HepG2 (cell line): ENCODE measurements at regions not wholly inside any gene's neighbourhood (a gene's known extent, or its start where the extent isn't known, plus 50 kb on each side); places are given as distances from the start of the nearest gene placed in this dataset.

ENCODE experiments used
- ATAC-seq: fragments of 200-7000 bp; cut with Tn5 transposase; 3 replicates; pipeline ENCODE4 v1.9.1; 2020; ENCODE audit warnings: mild to moderate bottlenecking, moderate library complexity
- BruUV-seq: library from RNA; stranded (reverse); fragments of 400-500 nt; replicated peaks from 2 replicates; lab custom pipeline; 2021; lab: Mats Ljungman, UMichigan
- CTCF ChIA-PET: fragments of 300-600 bp; formaldehyde crosslinking; extraction: SDS; loops from one replicate; lab custom pipeline; 2021; ENCODE audit warnings: low total read pairs, inconsistent platforms, low intra/inter-chr PET ratio; lab: Yijun Ruan, JAX
- POLR2A ChIA-PET: fragments of 350-600 bp; sonication (Branson Sonifier 250); formaldehyde crosslinking; loops from one replicate; lab custom pipeline; 2020; ENCODE audit warnings: antibody characterized with exemption, inconsistent platforms; lab: Yijun Ruan, JAX
- DNase-seq: peaks from one replicate; pipeline ENCODE4 v3.0.0-alpha.2; 2015; ENCODE audit warnings: low spot score
- FAIRE-seq: peaks from 3 replicates; lab custom pipeline; 2011; peaks lifted over from hg19 to GRCh38; lab: Jason Lieb, UNC
- H2AFZ ChIP-seq: one replicate; pipeline ENCODE4 v1.6.1; 2011; ENCODE audit warnings: low read length, inconsistent platforms
- H3K27ac ChIP-seq: fragments of 300-600 bp; 3 replicates; pipeline ENCODE4 v1.8.0; 2011; ENCODE audit warnings: mixed run types, mild to moderate bottlenecking, mixed read lengths, low read length, inconsistent platforms; ENCODE audit not compliant: insufficient read depth; ENCODE audit errors: extremely low read length
- H3K27me3 ChIP-seq, 2 experiments: fragments of 200-600 bp in 1 of 2; 2 replicates in 1 of 2; 3 replicates in 1 of 2; pipeline versions ENCODE4 v1.6.0 to v1.8.0; 2011; ENCODE audit warnings: low read length in 2 of 2, mild to moderate bottlenecking in 2 of 2, moderate library complexity in 2 of 2, inconsistent platforms in 1 of 2; ENCODE audit not compliant: insufficient read depth in 2 of 2, control insufficient read depth in 1 of 2
- H3K36me3 ChIP-seq, 2 experiments: fragments of 200-600 bp in 1 of 2; replicated peaks in 1 of 2; 2 replicates in 1 of 2; 3 replicates in 1 of 2; pipeline versions ENCODE4 v1.5.1 to v1.8.0; 2011; ENCODE audit warnings: low read length in 2 of 2, inconsistent platforms in 1 of 2; ENCODE audit not compliant: insufficient read depth in 2 of 2, control insufficient read depth in 1 of 2
- H3K4me1 ChIP-seq: 2 replicates; pipeline ENCODE4 v1.5.1; 2012; ENCODE audit warnings: low read length, inconsistent platforms; ENCODE audit not compliant: insufficient read depth
- H3K4me2 ChIP-seq: 2 replicates; pipeline ENCODE4 v1.6.0; 2011; ENCODE audit warnings: low read depth, low read length, inconsistent platforms
- H3K4me3 ChIP-seq, 3 experiments: fragments of 200-600 bp in 1 of 3; sonication (generic), shearing (Covaris generic) in 1 of 3; replicated peaks in 1 of 3; 2 replicates each; pipeline ENCODE4 v1.5.1; 2011 to 2016; ENCODE audit warnings: low read length in 3 of 3, inconsistent platforms in 2 of 3, low read depth in 2 of 3, mild to moderate bottlenecking in 2 of 3, control low read depth in 1 of 3, mixed read lengths in 1 of 3; ENCODE audit not compliant: insufficient read depth in 1 of 3
- H3K79me2 ChIP-seq: one replicate; pipeline ENCODE4 v1.6.1; 2011; ENCODE audit warnings: low read length, inconsistent platforms; ENCODE audit not compliant: insufficient read depth
- H3K9ac ChIP-seq: 2 replicates; pipeline ENCODE4 v1.6.0; 2011; ENCODE audit warnings: mild to moderate bottlenecking, low read depth, low read length, inconsistent platforms; ENCODE audit not compliant: insufficient read depth
- H3K9me3 ChIP-seq: 2 replicates; pipeline ENCODE4 v1.5.1; 2012; ENCODE audit warnings: mild to moderate bottlenecking, low read length
- H4K20me1 ChIP-seq: 2 replicates; pipeline ENCODE4 v1.6.0; 2011; ENCODE audit warnings: inconsistent platforms, mild to moderate bottlenecking, low read length, moderate library complexity; ENCODE audit not compliant: insufficient read depth
- ARID2 ChIP-seq: sonication (generic); formaldehyde crosslinking; IDR thresholded peaks from 2 replicates; pipeline ENCODE4 v1.8.1; 2022; ENCODE audit warnings: mild to moderate bottlenecking, missing genetic modification reagents, borderline replicate concordance
- CCAR2 ChIP-seq: fragments of 200-400 bp; formaldehyde crosslinking; optimal IDR thresholded peaks from 2 replicates; pipeline ENCODE3; 2018; ENCODE audit warnings: low read depth, mild to moderate bottlenecking, low read length, moderate library complexity
- HNF4G ChIP-seq, 2 experiments: sonication (generic) in 1 of 2; formaldehyde crosslinking in 1 of 2; IDR thresholded peaks; 2 replicates each; pipeline versions ENCODE4 v1.4.0 to v1.6.1; 2011 to 2020; ENCODE audit warnings: borderline replicate concordance in 2 of 2, low read depth in 2 of 2, mild to moderate bottlenecking in 2 of 2, low read length in 1 of 2, missing genetic modification reagents in 1 of 2, moderate library complexity in 1 of 2
- KDM4B ChIP-seq: sonication (generic); formaldehyde crosslinking; IDR thresholded peaks from 2 replicates; pipeline ENCODE4 v1.4.0; 2020; ENCODE audit warnings: missing genetic modification reagents
- KDM6A ChIP-seq: IDR thresholded peaks from 2 replicates; pipeline ENCODE4 v1.6.1; 2016; ENCODE audit warnings: low read depth
- MAZ ChIP-seq, 2 experiments: sonication (generic) in 1 of 2; formaldehyde crosslinking in 1 of 2; IDR thresholded peaks; 2 replicates each; pipeline versions ENCODE4 v1.5.0 to v1.6.1; 2012 to 2020; ENCODE audit warnings: low read depth in 2 of 2, mild to moderate bottlenecking in 2 of 2, borderline replicate concordance in 1 of 2, improper control_type of control experiment in 1 of 2, low read length in 1 of 2, missing genetic modification reagents in 1 of 2, moderate library complexity in 1 of 2
- SKI ChIP-seq: fragments of 450-650 bp; IDR thresholded peaks from one replicate; pipeline ENCODE4 v1.6.1; 2018; ENCODE audit warnings: mild to moderate bottlenecking; ENCODE audit not compliant: partially characterized antibody
- SNAPC4 ChIP-seq: sonication (generic); formaldehyde crosslinking; IDR thresholded peaks from 2 replicates; pipeline ENCODE4 v1.4.0; 2020; ENCODE audit warnings: mild to moderate bottlenecking, missing genetic modification reagents
- THAP8 ChIP-seq: sonication (generic); formaldehyde crosslinking; IDR thresholded peaks from 2 replicates; pipeline ENCODE4 v1.5.1; 2020; ENCODE audit warnings: missing genetic modification reagents, mild to moderate bottlenecking, borderline replicate concordance
- ZNF10 ChIP-seq: sonication (generic); formaldehyde crosslinking; IDR thresholded peaks from 2 replicates; pipeline ENCODE4 v1.4.0; 2020; ENCODE audit warnings: mild to moderate bottlenecking, low read depth, missing genetic modification reagents, borderline replicate concordance
- ZNF101 ChIP-seq: sonication (generic); formaldehyde crosslinking; IDR thresholded peaks from 2 replicates; pipeline ENCODE4 v1.4.0; 2020; ENCODE audit warnings: mild to moderate bottlenecking, low read depth, missing genetic modification reagents, borderline replicate concordance
- ZNF329 ChIP-seq: sonication (generic); formaldehyde crosslinking; IDR thresholded peaks from 2 replicates; pipeline ENCODE4 v1.9.0; 2021; ENCODE audit warnings: low read depth, mild to moderate bottlenecking, missing genetic modification reagents
- ZNF777 ChIP-seq: sonication (generic); formaldehyde crosslinking; IDR thresholded peaks from 2 replicates; pipeline ENCODE4 v1.4.0; 2020; ENCODE audit warnings: missing genetic modification reagents
- WGBS: methylation state at CpG from one replicate; pipeline ENCODE4 v1.1.6; 2017; ENCODE audit warnings: low lambda C conversion rate; 5-methylcytosine and 5-hydroxymethylcytosine counted together
- in situ Hi-C: cut with HindIII; loops from 2 replicates; pipeline ENCODE4 v1.10.0; 2017; ENCODE audit warnings: low pct_unique_long_range_greater_than_20kb; ENCODE audit not compliant: extremely low pct_ligation_motif_present
- intact Hi-C: fragments of 100-400 bp; cut with micrococcal nuclease; formaldehyde crosslinking; loops from one replicate; pipeline ENCODE4 v1.10.0; 2022; ENCODE audit not compliant: unreplicated experiment
- TF ChIP-seq, protein P1 (sequence below): sonication (generic); formaldehyde crosslinking; IDR thresholded peaks from 2 replicates; pipeline ENCODE4 v1.5.1; 2020; ENCODE audit warnings: missing genetic modification reagents, mild to moderate bottlenecking, borderline replicate concordance
- TF ChIP-seq, protein P2 (sequence below): sonication (generic); formaldehyde crosslinking; IDR thresholded peaks from 2 replicates; pipeline ENCODE4 v1.8.1; 2023; ENCODE audit warnings: mild to moderate bottlenecking, inconsistent platforms, moderate library complexity, missing genetic modification reagents, borderline replicate concordance

DNA sequence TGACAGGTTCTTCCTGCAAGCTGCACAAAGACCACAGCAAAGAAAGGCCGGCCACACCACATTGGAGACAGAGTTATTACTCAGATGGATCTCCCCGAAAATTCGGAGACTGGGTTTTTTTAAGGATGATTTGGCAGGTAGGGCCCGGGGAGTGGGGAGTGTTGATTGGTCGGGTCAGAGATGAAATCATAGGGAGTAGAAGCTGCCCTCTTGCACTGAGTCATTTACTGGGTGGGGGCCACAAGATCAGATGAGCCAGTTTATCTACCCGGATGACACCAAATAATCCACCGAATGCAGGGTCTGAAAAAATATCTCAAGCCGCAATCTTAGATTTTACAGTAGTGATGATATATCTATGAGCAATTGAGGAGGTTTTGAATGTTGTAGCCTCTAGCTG lies 401.8 kb upstream of the FAT3 start:
- Histone ChIP-seq H3K9me3 (no peaks in the 10 kb centered on the region), H3K36me3 (no peaks in the 10 kb centered on the region), H3K79me2 (no peaks in the 10 kb centered on the region), H3K9ac (no peak overlapping the region), H3K4me3 (no peak overlapping the region), H3K27me3 (no peaks in the 10 kb centered on the region; a peak in 1 of 5 replicates), H4K20me1 (no peaks in the 10 kb centered on the region), H3K27ac (no peak overlapping the region), H3K4me2 (no peak overlapping the region), H2AFZ (no peak overlapping the region), H3K4me1 (no peaks in the 10 kb centered on the region)
- CTCF ChIA-PET, result no interaction called here
- in situ Hi-C loops (no loop called here), intact Hi-C loops (no loop called here)
- WGBS, result 16% methylated on average over 8 of the region's 8 CpGs
- ATAC-seq (no peak), FAIRE-seq (no peak), DNase-seq (no peak)
- POLR2A ChIA-PET, result no interaction called here
- BruUV-seq, result no TSS peak
- no peak for TF ChIP-seq ZNF777 (CRISPR knock-in tag)
- no peak for TF ChIP-seq ZNF101 (CRISPR knock-in tag)
- TF ChIP-seq ZNF329, result no peak
- TF ChIP-seq KDM6A (CRISPR knock-in tag), result no peak
- no peak for TF ChIP-seq CCAR2
- TF ChIP-seq SNAPC4 (CRISPR knock-in tag), result no peak
- no peak for TF ChIP-seq SKI
- no peak for TF ChIP-seq KDM4B
- TF ChIP-seq, protein P1, sequence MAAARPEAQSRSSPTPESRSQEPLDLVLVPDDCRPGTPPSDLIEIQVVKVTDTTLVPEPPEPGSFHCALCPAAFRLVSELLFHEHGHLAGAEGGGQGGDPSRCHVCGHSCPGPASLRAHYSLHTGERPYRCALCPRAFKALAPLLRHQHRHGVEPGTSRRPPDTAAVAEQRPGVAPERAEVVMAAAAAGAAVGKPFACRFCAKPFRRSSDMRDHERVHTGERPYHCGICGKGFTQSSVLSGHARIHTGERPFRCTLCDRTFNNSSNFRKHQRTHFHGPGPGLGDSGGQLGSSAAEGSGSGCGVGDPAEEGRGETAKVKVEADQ, result no peak
- TF ChIP-seq, protein P2, sequence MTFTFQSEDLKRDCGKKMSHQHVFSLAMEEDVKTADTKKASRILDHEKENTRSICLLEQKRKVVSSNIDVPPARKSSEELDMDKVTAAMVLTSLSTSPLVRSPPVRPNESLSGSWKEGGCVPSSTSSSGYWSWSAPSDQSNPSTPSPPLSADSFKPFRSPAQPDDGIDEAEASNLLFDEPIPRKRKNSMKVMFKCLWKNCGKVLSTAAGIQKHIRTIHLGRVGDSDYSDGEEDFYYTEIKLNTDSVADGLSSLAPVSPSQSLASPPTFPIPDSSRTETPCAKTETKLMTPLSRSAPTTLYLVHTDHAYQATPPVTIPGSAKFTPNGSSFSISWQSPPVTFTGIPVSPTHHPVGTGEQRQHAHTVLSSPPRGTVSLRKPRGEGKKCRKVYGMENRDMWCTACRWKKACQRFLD (CRISPR knock-in tag), result no peak
- no peak for TF ChIP-seq HNF4G (IDR thresholded peaks at IDR 0.05; ENCODE audit: borderline replicate concordance, low read depth, low read length)
- TF ChIP-seq HNF4G (CRISPR knock-in tag; IDR thresholded peaks at IDR 0.05; ENCODE audit: borderline replicate concordance, low read depth), result no peak
- TF ChIP-seq ARID2 (CRISPR knock-in tag), result no peak
- TF ChIP-seq MAZ (IDR thresholded peaks at IDR 0.05; ENCODE audit: borderline replicate concordance, low read depth, low read length), result no peak
- TF ChIP-seq MAZ (CRISPR knock-in tag; IDR thresholded peaks at IDR 0.05; ENCODE audit: low read depth), result no peak
- no peak for TF ChIP-seq ZNF10
- no peak for TF ChIP-seq THAP8 (CRISPR knock-in tag)
